ENCODE measurements at regions not wholly inside any gene's neighbourhood (a gene's known extent, or its start where the extent isn't known, plus 50 kb on each side); places are given as distances from the start of the nearest gene placed in this dataset.
A peak's percentile ranks its signal among the peaks of the same experiment; 100 is the strongest.

GRCh38 chr16:9363520-9363919 lies 272.1 kb downstream of the HAPSTR1 start:
- H3K9me3 ChIP-seq: no peaks in the 10 kb centered on the region
- H3K27ac ChIP-seq (replicated peaks in 1 of 4): no peak overlapping the region
- H3K4me3 ChIP-seq: no peak overlapping the region
- no peaks in the 10 kb centered on the region for H3K36me3 ChIP-seq
- no peak for TF ChIP-seq POLR2AphosphoS5 (IDR thresholded peaks at IDR 0.05)
- peaks cover 19 to 20% (median 19%) of the 10 kb centered on the region in 4 donors for H3K4me1 ChIP-seq
- intact Hi-C loops (cut with DNase I): no loop called here
- H3K27me3 ChIP-seq: no peaks in the 10 kb centered on the region
- DNase-seq (ENCODE audit: extremely low spot score): peak; percentile 53
- WGBS: 93% methylated on average over 10 of the region's 10 CpGs

GRCh38 chr16:9364721-9365369 lies 273.4 kb downstream of the HAPSTR1 start:
- no peaks in the 10 kb centered on the region for H3K27me3 ChIP-seq
- no peak for DNase-seq (ENCODE audit: extremely low spot score)
- 25% methylated on average over 2 of the region's 2 CpGs for WGBS
- peak overlapping the region; percentile 42 to 65 (median 59) for H3K27ac ChIP-seq (replicated peaks in 1 of 4)
- no peaks in the 10 kb centered on the region for H3K9me3 ChIP-seq
- intact Hi-C loops (cut with DNase I): no loop called here
- H3K36me3 ChIP-seq: no peaks in the 10 kb centered on the region
- TF ChIP-seq POLR2A (IDR thresholded peaks at IDR 0.05; ENCODE audit: low read depth) (no peak), EP300 (IDR thresholded peaks at IDR 0.05) (no peak), POLR2AphosphoS5 (IDR thresholded peaks at IDR 0.05) (no peak)
- TF ChIP-seq, protein P1, sequence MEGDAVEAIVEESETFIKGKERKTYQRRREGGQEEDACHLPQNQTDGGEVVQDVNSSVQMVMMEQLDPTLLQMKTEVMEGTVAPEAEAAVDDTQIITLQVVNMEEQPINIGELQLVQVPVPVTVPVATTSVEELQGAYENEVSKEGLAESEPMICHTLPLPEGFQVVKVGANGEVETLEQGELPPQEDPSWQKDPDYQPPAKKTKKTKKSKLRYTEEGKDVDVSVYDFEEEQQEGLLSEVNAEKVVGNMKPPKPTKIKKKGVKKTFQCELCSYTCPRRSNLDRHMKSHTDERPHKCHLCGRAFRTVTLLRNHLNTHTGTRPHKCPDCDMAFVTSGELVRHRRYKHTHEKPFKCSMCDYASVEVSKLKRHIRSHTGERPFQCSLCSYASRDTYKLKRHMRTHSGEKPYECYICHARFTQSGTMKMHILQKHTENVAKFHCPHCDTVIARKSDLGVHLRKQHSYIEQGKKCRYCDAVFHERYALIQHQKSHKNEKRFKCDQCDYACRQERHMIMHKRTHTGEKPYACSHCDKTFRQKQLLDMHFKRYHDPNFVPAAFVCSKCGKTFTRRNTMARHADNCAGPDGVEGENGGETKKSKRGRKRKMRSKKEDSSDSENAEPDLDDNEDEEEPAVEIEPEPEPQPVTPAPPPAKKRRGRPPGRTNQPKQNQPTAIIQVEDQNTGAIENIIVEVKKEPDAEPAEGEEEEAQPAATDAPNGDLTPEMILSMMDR (IDR thresholded peaks at IDR 0.05): no peak
- H3K4me1 ChIP-seq: peaks cover 19 to 23% (median 20%) of the 10 kb centered on the region in 4 donors
- no peak overlapping the region for H3K4me3 ChIP-seq

DNA sequence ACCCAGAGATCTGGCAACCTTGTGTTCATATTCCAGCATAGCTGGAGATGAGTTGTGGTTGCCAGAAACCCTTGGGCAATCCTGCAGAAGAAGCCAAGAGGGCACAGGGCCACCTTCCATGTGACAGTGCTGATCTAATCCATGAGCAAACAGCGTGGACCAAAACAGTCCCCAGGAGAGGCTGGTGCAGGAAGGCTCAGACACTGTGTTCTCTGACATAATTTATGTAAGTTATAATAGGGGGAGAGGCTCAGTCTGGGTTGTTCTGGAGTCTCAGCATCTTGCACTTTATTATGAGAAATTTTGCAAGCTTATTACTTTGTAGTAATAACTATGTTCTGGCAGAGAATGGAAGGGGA lies 273.9 kb downstream of the HAPSTR1 start:
- Histone ChIP-seq H3K36me3 (no peaks in the 10 kb centered on the region), H3K27me3 (no peaks in the 10 kb centered on the region), H3K4me1 (peaks cover 19 to 26% (median 22%) of the 10 kb centered on the region in 4 donors), H3K9me3 (no peaks in the 10 kb centered on the region), H3K27ac (replicated peaks in 1 of 4) (peak overlapping the region; percentile 42 to 65 (median 59)), H3K4me3 (no peak overlapping the region)
- peak; percentile 93 for DNase-seq (ENCODE audit: extremely low spot score)
- 20% methylated on average over 1 of the region's 1 CpG for WGBS
- intact Hi-C loops (cut with DNase I): no loop called here
- TF ChIP-seq POLR2A (IDR thresholded peaks at IDR 0.05; ENCODE audit: low read depth): no peak
- TF ChIP-seq POLR2AphosphoS5 (IDR thresholded peaks at IDR 0.05): peak; percentile 82 to 83
- TF ChIP-seq, protein P1 (IDR thresholded peaks at IDR 0.05): no peak
- TF ChIP-seq EP300 (IDR thresholded peaks at IDR 0.05): peak; percentile 36

GRCh38 chr16:9366048-9366969 lies 274.9 kb downstream of the HAPSTR1 start:
- no peaks in the 10 kb centered on the region for H3K27me3 ChIP-seq
- TF ChIP-seq, protein P1 (IDR thresholded peaks at IDR 0.05): no peak
- TF ChIP-seq POLR2A (IDR thresholded peaks at IDR 0.05; ENCODE audit: low read depth): no peak
- TF ChIP-seq POLR2AphosphoS5 (IDR thresholded peaks at IDR 0.05): no peak
- no peak for TF ChIP-seq EP300 (IDR thresholded peaks at IDR 0.05)
- intact Hi-C loops (cut with DNase I): no loop called here
- no peak overlapping the region for H3K4me3 ChIP-seq
- WGBS: 84% methylated on average over 8 of the region's 8 CpGs
- H3K9me3 ChIP-seq: peaks cover 0 to 4% (median 0%) of the 10 kb centered on the region in 4 donors
- no peaks in the 10 kb centered on the region for H3K36me3 ChIP-seq
- peak; percentile 86 for DNase-seq (ENCODE audit: extremely low spot score)
- H3K4me1 ChIP-seq: peaks cover 19 to 26% (median 22%) of the 10 kb centered on the region in 4 donors
- peak overlapping the region; percentile 42 to 65 (median 56) for H3K27ac ChIP-seq (replicated peaks in 1 of 4)

GRCh38 chr16:9370061-9370491 lies 278.6 kb downstream of the HAPSTR1 start:
- H3K27me3 ChIP-seq: no peaks in the 10 kb centered on the region
- no peaks in the 10 kb centered on the region for H3K36me3 ChIP-seq
- intact Hi-C loops (cut with DNase I): no loop called here
- DNase-seq (ENCODE audit: extremely low spot score): no peak
- 54% methylated on average over 9 of the region's 9 CpGs for WGBS
- TF ChIP-seq POLR2A (IDR thresholded peaks at IDR 0.05; ENCODE audit: low read depth) (no peak), POLR2AphosphoS5 (IDR thresholded peaks at IDR 0.05) (no peak), EP300 (IDR thresholded peaks at IDR 0.05) (no peak)
- TF ChIP-seq, protein P1 (IDR thresholded peaks at IDR 0.05): no peak
- H3K4me3 ChIP-seq: no peak overlapping the region
- peaks cover 0 to 6% (median 0%) of the 10 kb centered on the region in 4 donors for H3K9me3 ChIP-seq
- H3K27ac ChIP-seq (replicated peaks in 1 of 4): no peak overlapping the region
- H3K4me1 ChIP-seq: peaks cover 11 to 16% (median 13%) of the 10 kb centered on the region in 4 donors
